A549 (cell line): ENCODE measurements at regions not wholly inside any gene's neighbourhood (a gene's known extent, or its start where the extent isn't known, plus 50 kb on each side); places are given as distances from the start of the nearest gene placed in this dataset.

Source experiments
- ATAC-seq, 2 experiments: fragments of 200-7000 bp in 1 of 2; fragments of >200 bp in 1 of 2; cut with Nextera tagmentation in 1 of 2; cut with Tn5 transposase in 1 of 2; 3 replicates each; pipeline versions ENCODE4 v1.8.0 to v1.9.1; 2018 to 2020; ENCODE audit warnings: mild to moderate bottlenecking in 1 of 2, moderate library complexity in 1 of 2
- CTCF ChIA-PET: fragments of 300-600 bp; sonication (Branson Sonifier 250); formaldehyde crosslinking; extraction: SDS; loops from one replicate; lab custom pipeline; 2021; ENCODE audit warnings: antibody characterized with exemption, inconsistent platforms; lab: Yijun Ruan, JAX
- POLR2A ChIA-PET: fragments of 350-600 bp; formaldehyde crosslinking; extraction: SDS; loops from one replicate; lab custom pipeline; 2021; ENCODE audit warnings: antibody characterized with exemption, inconsistent platforms; lab: Yijun Ruan, JAX
- DNase-seq, 2 experiments: peaks; one replicate each; pipeline versions ENCODE4 v3.0.0 to v3.0.0-alpha.2; 2011 to 2016; ENCODE audit warnings: low read depth in 1 of 2, low spot score in 1 of 2
- FAIRE-seq: peaks from 2 replicates; lab custom pipeline; 2011; peaks lifted over from hg19 to GRCh38; lab: Jason Lieb, UNC
- H3K27ac ChIP-seq, 2 experiments: fragments of >200 bp; sonication (Bioruptor Twin); formaldehyde crosslinking; 3 replicates each; pipeline ENCODE4 v1.5.1; 2016 to 2017
- H3K4me1 ChIP-seq: fragments of >200 bp; sonication (Bioruptor Twin); formaldehyde crosslinking; 3 replicates; pipeline ENCODE4 v1.6.1; 2016
- H3K4me2 ChIP-seq: fragments of >200 bp; sonication (Bioruptor Twin); formaldehyde crosslinking; 3 replicates; pipeline ENCODE4 v1.6.1; 2016
- H3K4me3 ChIP-seq: fragments of >200 bp; sonication (Bioruptor Twin); formaldehyde crosslinking; 3 replicates; pipeline ENCODE4 v1.5.1; 2016
- H3K9me3 ChIP-seq: fragments of >200 bp; sonication (Bioruptor Twin); formaldehyde crosslinking; 3 replicates; pipeline ENCODE4 v1.6.1; 2016
- BCL3 ChIP-seq: fragments of >200 bp; sonication (Bioruptor Twin); formaldehyde crosslinking; IDR thresholded peaks from 3 replicates; pipeline ENCODE4 v1.6.1; 2016
- CBX2 ChIP-seq: fragments of 200-600 bp; sonication (generic); IDR thresholded peaks from 2 replicates; pipeline ENCODE4 v1.6.1; 2016; ENCODE audit warnings: low read depth, mild to moderate bottlenecking, borderline replicate concordance
- CBX8 ChIP-seq: fragments of 200-600 bp; sonication (generic); IDR thresholded peaks from 2 replicates; pipeline ENCODE4 v1.6.1; 2016
- CEBPB ChIP-seq, 2 experiments: fragments of >200 bp in 1 of 2; sonication (Bioruptor Twin) in 1 of 2; formaldehyde crosslinking in 1 of 2; IDR thresholded peaks; 2 replicates each; pipeline ENCODE4 v1.6.1; 2012 to 2016
- E2F6 ChIP-seq: IDR thresholded peaks from 2 replicates; pipeline ENCODE4 v1.6.1; 2012; ENCODE audit warnings: low read depth, borderline replicate concordance
- EHF ChIP-seq: fragments of 250-450 bp; sonication (Bioruptor Pico); IDR thresholded peaks from 2 replicates; pipeline ENCODE4 v1.5.0; 2020; ENCODE audit warnings: mild to moderate bottlenecking
- ESRRA ChIP-seq: fragments of 150-350 bp; IDR thresholded peaks from 2 replicates; pipeline ENCODE4 v1.6.1; 2014; ENCODE audit warnings: mild to moderate bottlenecking, low read length, borderline replicate concordance
- FOSL2 ChIP-seq, 2 experiments: fragments of 450-650 bp in 1 of 2; fragments of >200 bp in 1 of 2; sonication (Bioruptor Twin) in 1 of 2; formaldehyde crosslinking; IDR thresholded peaks; 2 replicates each; pipeline versions ENCODE4 v1.5.0 to v1.6.1; 2016 to 2020; ENCODE audit warnings: mild to moderate bottlenecking in 1 of 2, moderate library complexity in 1 of 2
- FOXS1 ChIP-seq: fragments of 250-450 bp; sonication (Bioruptor Pico); IDR thresholded peaks from 2 replicates; pipeline ENCODE4 v1.5.0; 2020; ENCODE audit warnings: mild to moderate bottlenecking, moderate library complexity
- GATA3 ChIP-seq: IDR thresholded peaks from 2 replicates; pipeline ENCODE4 v1.6.1; 2012; ENCODE audit warnings: borderline replicate concordance
- HDAC2 ChIP-seq: fragments of 200-600 bp; sonication (generic); IDR thresholded peaks from 2 replicates; pipeline ENCODE4 v1.6.1; 2016
- HOXB5 ChIP-seq: fragments of 250-450 bp; sonication (Bioruptor Pico); IDR thresholded peaks from 2 replicates; pipeline ENCODE4 v1.5.0; 2020; ENCODE audit warnings: mild to moderate bottlenecking, moderate library complexity
- MAFK ChIP-seq: fragments of 450-650 bp; IDR thresholded peaks from 2 replicates; pipeline ENCODE4 v1.6.1; 2014; ENCODE audit not compliant: partially characterized antibody
- MYC ChIP-seq: IDR thresholded peaks from 2 replicates; pipeline ENCODE4 v1.6.1; 2012; ENCODE audit warnings: mild to moderate bottlenecking, inconsistent platforms, low read length, improper control_type of control experiment, borderline replicate concordance
- POLR2A ChIP-seq: IDR thresholded peaks from 2 replicates; pipeline ENCODE4 v1.6.1; 2012; ENCODE audit warnings: mild to moderate bottlenecking, low read length
- RAD21 ChIP-seq, 2 experiments: fragments of >200 bp in 1 of 2; sonication (Bioruptor Twin) in 1 of 2; formaldehyde crosslinking in 1 of 2; IDR thresholded peaks in 1 of 2; conservative IDR thresholded peaks in 1 of 2; 2 replicates in 1 of 2; 3 replicates in 1 of 2; pipeline ENCODE4 v1.6.1; 2012 to 2018; ENCODE audit warnings: inconsistent platforms in 1 of 2
- SMC3 ChIP-seq: fragments of >200 bp; sonication (Bioruptor Twin); formaldehyde crosslinking; IDR thresholded peaks from 3 replicates; pipeline ENCODE4 v1.6.1; 2018; ENCODE audit warnings: inconsistent platforms
- TFCP2L1 ChIP-seq: fragments of 250-450 bp; sonication (Bioruptor Pico); IDR thresholded peaks from 2 replicates; pipeline ENCODE4 v1.5.0; 2021; ENCODE audit warnings: mild to moderate bottlenecking
- USF2 ChIP-seq: fragments of 450-650 bp; IDR thresholded peaks from 2 replicates; pipeline ENCODE4 v1.6.1; 2014; ENCODE audit warnings: antibody characterized with exemption
- ZC3H11A ChIP-seq: fragments of 450-650 bp; IDR thresholded peaks from 2 replicates; pipeline ENCODE4 v1.6.1; 2014; ENCODE audit warnings: antibody characterized with exemption, mild to moderate bottlenecking
- ZNF302 ChIP-seq: fragments of 250-450 bp; sonication (Bioruptor Pico); IDR thresholded peaks from 2 replicates; pipeline ENCODE4 v1.9.0; 2021; ENCODE audit warnings: inconsistent platforms, mild to moderate bottlenecking, moderate library complexity
- WGBS: methylation state at CpG from one replicate; pipeline ENCODE4 v1.1.6; 2017; ENCODE audit errors: missing lambda C conversion rate; 5-methylcytosine and 5-hydroxymethylcytosine counted together
- TF ChIP-seq, protein P1 (sequence below): fragments of 250-450 bp; sonication (Bioruptor Pico); IDR thresholded peaks from 2 replicates; pipeline ENCODE4 v1.5.0; 2020; ENCODE audit warnings: low read depth, mild to moderate bottlenecking, moderate library complexity

- POLR2A ChIA-PET = interaction anchor here (0.6 kb wide), 1 partner anchor 136 kb away, joined by 3 read pairs; no protein-coding TSS in a partner anchor
- 24% methylated on average over 5 of the region's 13 CpGs for whole genome bisulfite sequencing
- ATAC-seq = peak; percentile 48 to 55; a peak in 5 of 6 replicates
Measured at GRCh38 chr1:8170059-8170835, 144.1 kb upstream of the ERRFI1 start.

GRCh38 chr1:8169364-8170058, 143.4 kb upstream of the ERRFI1 start:
- peak overlapping the region; percentile 95 to 97 for H3K27ac ChIP-seq
- no peaks in the 10 kb centered on the region for H3K9me3 ChIP-seq
- peak; percentile 69 to 89 for DNase-seq
- peak; percentile 79 to 90 for ATAC-seq
- no peak overlapping the region for H3K4me3 ChIP-seq
- peak; percentile 72 for TF ChIP-seq MAFK
- no peak for TF ChIP-seq CBX2
- TF ChIP-seq, protein P1, sequence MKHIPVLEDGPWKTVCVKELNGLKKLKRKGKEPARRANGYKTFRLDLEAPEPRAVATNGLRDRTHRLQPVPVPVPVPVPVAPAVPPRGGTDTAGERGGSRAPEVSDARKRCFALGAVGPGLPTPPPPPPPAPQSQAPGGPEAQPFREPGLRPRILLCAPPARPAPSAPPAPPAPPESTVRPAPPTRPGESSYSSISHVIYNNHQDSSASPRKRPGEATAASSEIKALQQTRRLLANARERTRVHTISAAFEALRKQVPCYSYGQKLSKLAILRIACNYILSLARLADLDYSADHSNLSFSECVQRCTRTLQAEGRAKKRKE = no peak
- TF ChIP-seq CEBPB (IDR thresholded peaks at IDR 0.05) = no peak
- TF ChIP-seq BCL3 = no peak
- no peak for TF ChIP-seq GATA3
- TF ChIP-seq USF2 = peak; percentile 93
- TF ChIP-seq ZC3H11A = no peak
- no peak for TF ChIP-seq ZNF302 (CRISPR knock-in tag)
- no peak for TF ChIP-seq SMC3
- TF ChIP-seq RAD21 (conservative IDR thresholded peaks at IDR 0.05 in 1 of 2, IDR thresholded peaks at IDR 0.05 in 1 of 2) = no peak
- TF ChIP-seq HOXB5 (CRISPR knock-in tag) = 0 out of 2 replicates have a peak, but pooled peaks have one; percentile 52
- no peak for TF ChIP-seq EHF (CRISPR knock-in tag)
- no peak for TF ChIP-seq HDAC2
- TF ChIP-seq MYC = no peak
- no peak for TF ChIP-seq FOSL2 (IDR thresholded peaks at IDR 0.05)
- peak; percentile 35; the same call in 1 of the 2 replicates for TF ChIP-seq FOSL2 (CRISPR knock-in tag; IDR thresholded peaks at IDR 0.05)
- TF ChIP-seq POLR2A = no peak
- TF ChIP-seq TFCP2L1 (CRISPR knock-in tag) = no peak
- no peak for TF ChIP-seq ESRRA
- TF ChIP-seq FOXS1 (CRISPR knock-in tag) = peak; percentile 20; the same call in 1 of the 2 replicates
- TF ChIP-seq CBX8 = no peak
- H3K4me1 ChIP-seq = peaks cover 63% of the 10 kb centered on the region
- ChIA-PET CTCF (interaction anchor here (1.4 to 1.6 kb wide), 2 partner anchors 10 to 155 kb away, joined by 3 to 4 read pairs; no protein-coding TSS in a partner anchor), POLR2A (interaction anchor here (0.6 kb wide), 1 partner anchor 137 kb away, joined by 3 read pairs; no protein-coding TSS in a partner anchor)
- peak overlapping the region; percentile 73 for H3K4me2 ChIP-seq
- 15% methylated on average over 9 of the region's 9 CpGs for WGBS
- FAIRE-seq = no peak

More at GRCh38 chr1:8170059-8170835, 144.1 kb upstream of the ERRFI1 start:
- DNase-seq (no peak), FAIRE-seq (no peak)
- H3K4me1 ChIP-seq = peaks cover 70% of the 10 kb centered on the region
- CTCF ChIA-PET = interaction anchor here (1.0 to 1.4 kb wide), 3 partner anchors 9 to 556 kb away, joined by 3 to 5 read pairs (median 3); no protein-coding TSS in a partner anchor
- peak overlapping the region; percentile 95 to 97 for H3K27ac ChIP-seq
- 0 out of 2 replicates have a peak, but pooled peaks have one; percentile 9 for TF ChIP-seq ZNF302 (CRISPR knock-in tag)
- TF ChIP-seq CEBPB (IDR thresholded peaks at IDR 0.05) = no peak
- peak; percentile 40; the same call in 1 of the 2 replicates for TF ChIP-seq E2F6
- no peaks in the 10 kb centered on the region for H3K9me3 ChIP-seq
- H3K4me2 ChIP-seq = peak overlapping the region; percentile 73
- H3K4me3 ChIP-seq = no peak overlapping the region
